Osteoblast (primary cell): ENCODE measurements at regions not wholly inside any gene's neighbourhood (a gene's known extent, or its start where the extent isn't known, plus 50 kb on each side); places are given as distances from the start of the nearest gene placed in this dataset. TPM values are rescaled to one million over a fixed set of nuclear protein-coding genes. Genes with fewer than 3 reads are reported as not detected.

Source experiments
- DNase-seq: peaks from one replicate; pipeline ENCODE4 v3.0.0; 2011; ENCODE audit warnings: low spot score, mixed read lengths; ENCODE audit not compliant: insufficient read length; ENCODE audit errors: missing footprints
- H2AFZ ChIP-seq: 2 replicates; pipeline ENCODE4 v1.6.0; 2011; ENCODE audit warnings: mild to moderate bottlenecking, low read length
- H3K27ac ChIP-seq: 2 replicates; pipeline ENCODE4 v1.5.1; 2011; ENCODE audit warnings: mild to moderate bottlenecking, low read depth, low read length, moderate library complexity
- H3K27me3 ChIP-seq: 2 replicates; pipeline ENCODE4 v1.6.0; 2012; ENCODE audit warnings: mild to moderate bottlenecking, control low read depth, inconsistent platforms, low read length, moderate library complexity; ENCODE audit not compliant: insufficient read depth
- H3K36me3 ChIP-seq: 2 replicates; pipeline ENCODE4 v1.5.1; 2011; ENCODE audit warnings: mild to moderate bottlenecking, low read length, control low read depth, moderate library complexity; ENCODE audit not compliant: insufficient read depth
- H3K4me1 ChIP-seq: 2 replicates; pipeline ENCODE4 v1.5.1; 2011; ENCODE audit warnings: mild to moderate bottlenecking, low read length, control low read depth, moderate library complexity; ENCODE audit not compliant: insufficient read depth
- H3K4me2 ChIP-seq: 2 replicates; pipeline ENCODE4 v1.6.0; 2011; ENCODE audit warnings: mild to moderate bottlenecking, low read length; ENCODE audit not compliant: insufficient read depth
- H3K4me3 ChIP-seq: fragments of 200-600 bp; sonication (generic); 3 replicates; pipeline ENCODE4 v1.5.1; 2012; ENCODE audit warnings: mild to moderate bottlenecking, low read length, inconsistent platforms; ENCODE audit not compliant: insufficient read depth
- H3K79me2 ChIP-seq: 2 replicates; pipeline ENCODE4 v1.6.0; 2012; ENCODE audit warnings: mild to moderate bottlenecking, low read length, control low read depth, inconsistent platforms; ENCODE audit not compliant: insufficient read depth
- H3K9me3 ChIP-seq: 2 replicates; pipeline ENCODE4 v1.5.1; 2011; ENCODE audit warnings: low read depth, low read length, control low read depth
- H4K20me1 ChIP-seq: 2 replicates; pipeline ENCODE4 v1.6.0; 2012; ENCODE audit warnings: mild to moderate bottlenecking, low read length, control low read depth; ENCODE audit not compliant: insufficient read depth
- small RNA-seq: library from RNA; depleted of rRNA; stranded (forward); fragments of <200 nt; gene quantifications from one replicate; pipeline ENCODE3, GENCODE V24; 2012
- TF ChIP-seq, protein P1 (sequence below): IDR thresholded peaks from 2 replicates; pipeline ENCODE4 v1.5.1; 2011; ENCODE audit warnings: mild to moderate bottlenecking, low read depth, low read length, moderate library complexity; ENCODE audit errors: extremely low read depth

DNA sequence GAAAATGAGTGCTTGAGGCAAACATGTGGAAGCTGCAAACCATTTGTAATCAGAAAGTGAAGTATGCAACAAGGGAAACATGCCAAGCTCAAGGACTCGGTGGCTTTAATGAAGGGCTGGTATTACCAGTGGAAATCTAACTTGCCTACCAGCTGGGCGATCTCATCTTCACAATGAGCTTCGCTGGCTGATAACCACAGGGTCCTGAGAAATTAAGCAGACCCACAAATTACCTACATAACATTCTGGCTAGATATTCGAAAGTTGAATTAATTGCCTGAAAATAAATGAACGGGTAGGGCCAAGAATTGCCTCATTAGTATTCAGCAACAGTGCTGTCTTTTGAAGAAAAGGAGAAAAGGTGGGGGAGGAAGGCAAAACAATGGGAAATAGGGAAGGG is 439.4 kb downstream of the PDZRN4 start:
- Histone ChIP-seq H3K4me2 (no peak overlapping the region), H3K4me3 (no peak overlapping the region), H3K27ac (no peak overlapping the region), H3K9me3 (no peaks in the 10 kb centered on the region), H3K4me1 (no peaks in the 10 kb centered on the region), H3K79me2 (no peaks in the 10 kb centered on the region), H4K20me1 (no peaks in the 10 kb centered on the region), H2AFZ (no peak overlapping the region), H3K27me3 (no peaks in the 10 kb centered on the region), H3K36me3 (no peaks in the 10 kb centered on the region)
- no peak for DNase-seq
- TF ChIP-seq, protein P1, sequence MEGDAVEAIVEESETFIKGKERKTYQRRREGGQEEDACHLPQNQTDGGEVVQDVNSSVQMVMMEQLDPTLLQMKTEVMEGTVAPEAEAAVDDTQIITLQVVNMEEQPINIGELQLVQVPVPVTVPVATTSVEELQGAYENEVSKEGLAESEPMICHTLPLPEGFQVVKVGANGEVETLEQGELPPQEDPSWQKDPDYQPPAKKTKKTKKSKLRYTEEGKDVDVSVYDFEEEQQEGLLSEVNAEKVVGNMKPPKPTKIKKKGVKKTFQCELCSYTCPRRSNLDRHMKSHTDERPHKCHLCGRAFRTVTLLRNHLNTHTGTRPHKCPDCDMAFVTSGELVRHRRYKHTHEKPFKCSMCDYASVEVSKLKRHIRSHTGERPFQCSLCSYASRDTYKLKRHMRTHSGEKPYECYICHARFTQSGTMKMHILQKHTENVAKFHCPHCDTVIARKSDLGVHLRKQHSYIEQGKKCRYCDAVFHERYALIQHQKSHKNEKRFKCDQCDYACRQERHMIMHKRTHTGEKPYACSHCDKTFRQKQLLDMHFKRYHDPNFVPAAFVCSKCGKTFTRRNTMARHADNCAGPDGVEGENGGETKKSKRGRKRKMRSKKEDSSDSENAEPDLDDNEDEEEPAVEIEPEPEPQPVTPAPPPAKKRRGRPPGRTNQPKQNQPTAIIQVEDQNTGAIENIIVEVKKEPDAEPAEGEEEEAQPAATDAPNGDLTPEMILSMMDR: no peak

DNA sequence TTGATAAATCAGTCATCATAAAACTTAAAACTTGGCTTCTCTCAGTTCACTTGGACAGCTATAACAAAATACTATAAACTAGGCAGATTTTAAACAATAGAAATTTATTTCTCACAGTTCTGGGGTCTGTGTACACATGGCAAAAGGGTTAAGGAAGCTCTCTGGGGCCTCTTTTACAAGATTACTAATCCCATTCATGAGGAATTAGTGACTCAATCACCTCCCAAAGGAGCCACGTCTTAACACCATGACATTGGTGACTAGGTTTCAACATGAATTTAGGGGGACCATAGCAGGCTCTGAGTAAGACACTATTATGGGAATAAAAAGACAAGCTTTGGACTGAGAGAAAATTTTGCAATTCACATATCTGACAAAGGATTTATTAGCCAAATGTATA is 436.5 kb downstream of the PDZRN4 start:
- no peaks in the 10 kb centered on the region for H3K4me1 ChIP-seq
- no peak overlapping the region for H3K4me2 ChIP-seq
- H3K36me3 ChIP-seq: no peaks in the 10 kb centered on the region
- no peaks in the 10 kb centered on the region for H3K79me2 ChIP-seq
- TF ChIP-seq, protein P1: no peak
- no peak for DNase-seq
- no peak overlapping the region for H3K4me3 ChIP-seq
- no peaks in the 10 kb centered on the region for H3K27me3 ChIP-seq
- no peak overlapping the region for H2AFZ ChIP-seq
- H3K9me3 ChIP-seq: no peaks in the 10 kb centered on the region
- H3K27ac ChIP-seq: no peak overlapping the region
- no peaks in the 10 kb centered on the region for H4K20me1 ChIP-seq

Small RNA genes lying in the stretch of these regions (small RNA-seq; reads per million reads assigned to genes)
- gene RNA5SP360: not detected
